Esophagus squamous epithelium (tissue), 5 donors: ENCODE measurements at regions not wholly inside any gene's neighbourhood (a gene's known extent, or its start where the extent isn't known, plus 50 kb on each side); places are given as distances from the start of the nearest gene placed in this dataset.

Experiments used
- DNase-seq: peaks from one replicate; lab custom pipeline; 2025; lab: John Stamatoyannopoulos, UW
- H3K27ac ChIP-seq, 4 donors: fragments of 200-600 bp; sonication (generic); one replicate each; pipeline ENCODE4 v1.5.1; 2016 to 2019; ENCODE audit warnings: mild to moderate bottlenecking in 1 of 4
- H3K27me3 ChIP-seq, 4 donors: fragments of 200-600 bp; sonication (generic); 1 replicate in 3 of 4; 2 replicates in 1 of 4; pipeline versions ENCODE4 v1.5.1 to v1.6.0; 2017 to 2021; ENCODE audit warnings: antibody characterized with exemption in 1 of 4
- H3K36me3 ChIP-seq, 3 donors: fragments of 200-600 bp; sonication (generic); one replicate each; pipeline ENCODE4 v1.5.1; 2016 to 2019
- H3K4me1 ChIP-seq, 3 donors: fragments of 200-600 bp; sonication (generic); one replicate each; pipeline ENCODE4 v1.5.1; 2017 to 2019
- H3K4me3 ChIP-seq, 4 donors: fragments of 200-600 bp; sonication (generic); 1 replicate in 3 of 4; 2 replicates in 1 of 4; pipeline ENCODE4 v1.5.1; 2016 to 2019; ENCODE audit warnings: mild to moderate bottlenecking in 2 of 4, moderate library complexity in 1 of 4
- H3K9me3 ChIP-seq, 3 donors: fragments of 200-600 bp; sonication (generic); one replicate each; pipeline ENCODE4 v1.5.1; 2016 to 2019
- CTCF ChIP-seq, 6 experiments: fragments of 450-650 bp in 4 of 6; fragments of 200-600 bp in 2 of 6; sonication (generic) in 2 of 6; IDR thresholded peaks; one replicate each; pipeline ENCODE4 v1.5.1; 2016 to 2019; ENCODE audit warnings: antibody characterized with exemption in 6 of 6, mild to moderate bottlenecking in 4 of 6, moderate library complexity in 4 of 6
- POLR2A ChIP-seq, 4 donors: fragments of 450-650 bp; IDR thresholded peaks; one replicate each; pipeline ENCODE4 v1.6.1; 2017; ENCODE audit warnings: antibody characterized with exemption in 4 of 4, mild to moderate bottlenecking in 4 of 4, moderate library complexity in 3 of 4
- WGBS, 2 donors: methylation state at CpG; one replicate each; pipeline ENCODE4 v1.1.5; 2018; 5-methylcytosine and 5-hydroxymethylcytosine counted together
- intact Hi-C: fragments of 100-400 bp; cut with DNase I; formaldehyde crosslinking; loops from one replicate; pipeline ENCODE4 v1.15.0; 2022
- donor health status: DM: yes; HTN: yes; CAD: no.

GRCh38 chr2:48849770-48850169, 94.2 kb upstream of the LHCGR start:
- Histone ChIP-seq H3K27ac (no peak overlapping the region), H3K36me3 (no peaks in the 10 kb centered on the region), H3K4me3 (no peak overlapping the region), H3K4me1 (peaks cover 0 to 3% (median 3%) of the 10 kb centered on the region in 3 donors), H3K27me3 (no peaks in the 10 kb centered on the region), H3K9me3 (no peaks in the 10 kb centered on the region)
- 55 to 59% methylated on average over 5 of the region's 5 CpGs for WGBS, 2 donors
- DNase-seq: no peak
- TF ChIP-seq CTCF (IDR thresholded peaks at IDR 0.05): no peak
- no peak for TF ChIP-seq POLR2A (IDR thresholded peaks at IDR 0.05)
- intact Hi-C loops: no loop called here

- no peaks in the 10 kb centered on the region for H3K36me3 ChIP-seq
- no peaks in the 10 kb centered on the region for H3K9me3 ChIP-seq
- H3K27ac ChIP-seq: no peak overlapping the region
- H3K27me3 ChIP-seq: no peaks in the 10 kb centered on the region
- no peak for DNase-seq
- no peak overlapping the region for H3K4me3 ChIP-seq
- intact Hi-C loops: no loop called here
- 8 to 18% methylated on average over 1 to 3 of the region's 3 CpGs for WGBS, 2 donors
- H3K4me1 ChIP-seq: no peaks in the 10 kb centered on the region
- no peak for TF ChIP-seq CTCF (IDR thresholded peaks at IDR 0.05)
- TF ChIP-seq POLR2A (IDR thresholded peaks at IDR 0.05): no peak
Measured at GRCh38 chr2:48845684-48846083, 90.2 kb upstream of the LHCGR start.

GRCh38 chr2:48844417-48845155, 89.1 kb upstream of the LHCGR start:
- H3K27me3 ChIP-seq: no peaks in the 10 kb centered on the region
- no peak overlapping the region for H3K27ac ChIP-seq
- no peaks in the 10 kb centered on the region for H3K36me3 ChIP-seq
- no peak for DNase-seq
- WGBS, 2 donors: 46 to 50% methylated on average over 3 of the region's 3 CpGs
- H3K9me3 ChIP-seq: no peaks in the 10 kb centered on the region
- intact Hi-C loops: no loop called here
- TF ChIP-seq CTCF (IDR thresholded peaks at IDR 0.05): no peak
- no peak for TF ChIP-seq POLR2A (IDR thresholded peaks at IDR 0.05)
- H3K4me1 ChIP-seq: no peaks in the 10 kb centered on the region
- no peak overlapping the region for H3K4me3 ChIP-seq

- Histone ChIP-seq H3K27me3 (no peaks in the 10 kb centered on the region), H3K4me3 (no peak overlapping the region), H3K36me3 (no peaks in the 10 kb centered on the region), H3K4me1 (no peaks in the 10 kb centered on the region), H3K27ac (no peak overlapping the region), H3K9me3 (no peaks in the 10 kb centered on the region)
- 80 to 100% methylated on average over 1 to 2 of the region's 2 CpGs for WGBS, 2 donors
- TF ChIP-seq POLR2A (IDR thresholded peaks at IDR 0.05) (no peak), CTCF (IDR thresholded peaks at IDR 0.05) (no peak)
- DNase-seq: no peak
- intact Hi-C loops: no loop called here
Measured at GRCh38 chr2:48841126-48841525, 85.6 kb upstream of the LHCGR start.

GRCh38 chr2:48838029-48838428, 82.5 kb upstream of the LHCGR start:
- no peaks in the 10 kb centered on the region for H3K9me3 ChIP-seq
- no peak for TF ChIP-seq POLR2A (IDR thresholded peaks at IDR 0.05)
- TF ChIP-seq CTCF (IDR thresholded peaks at IDR 0.05): no peak
- no peak for DNase-seq
- intact Hi-C loops: no loop called here
- WGBS, 2 donors: 38 to 42% methylated on average over 2 of the region's 2 CpGs
- no peaks in the 10 kb centered on the region for H3K36me3 ChIP-seq
- H3K4me1 ChIP-seq: no peaks in the 10 kb centered on the region
- H3K27ac ChIP-seq: no peak overlapping the region
- H3K4me3 ChIP-seq: no peak overlapping the region
- H3K27me3 ChIP-seq: no peaks in the 10 kb centered on the region
